B cell (primary cell): ENCODE measurements at regions not wholly inside any gene's neighbourhood (a gene's known extent, or its start where the extent isn't known, plus 50 kb on each side); places are given as distances from the start of the nearest gene placed in this dataset.

Experiments
- CTCF ChIP-seq: fragments of 200-600 bp; IDR thresholded peaks from one replicate; pipeline ENCODE4 v1.8.0; 2022; ENCODE audit warnings: antibody characterized with exemption, mild to moderate bottlenecking
- EZH2 ChIP-seq: IDR thresholded peaks from 2 replicates; pipeline ENCODE4 v1.6.1; 2012; ENCODE audit warnings: borderline replicate concordance, low read depth, mild to moderate bottlenecking, moderate library complexity, low read length; ENCODE audit not compliant: insufficient read depth, poor library complexity, severe bottlenecking

- TF ChIP-seq CTCF (no peak), EZH2 (no peak)
These were observed 549.0 kb upstream of the VSTM2A start for GRCh38 chr7:53993224-53993623.
